Smooth muscle cell (in vitro differentiated cells): ENCODE measurements at regions not wholly inside any gene's neighbourhood (a gene's known extent, or its start where the extent isn't known, plus 50 kb on each side); places are given as distances from the start of the nearest gene placed in this dataset.

Source experiments
- DNase-seq: peaks from one replicate; lab custom pipeline; 2025; ENCODE audit not compliant: unreplicated experiment; lab: John Stamatoyannopoulos, UW
- H2AFZ ChIP-seq: fragments of 200-600 bp; sonication (generic); 2 replicates; pipeline ENCODE4 v1.6.0; 2016; ENCODE audit warnings: antibody characterized with exemption, low read depth, mild to moderate bottlenecking
- H3F3A ChIP-seq: fragments of 200-600 bp; sonication (generic); 2 replicates; pipeline ENCODE4 v1.6.0; 2017; ENCODE audit warnings: antibody characterized with exemption, low read depth
- H3K27ac ChIP-seq: fragments of 200-600 bp; sonication (generic); 2 replicates; pipeline ENCODE4 v1.5.1; 2016; ENCODE audit warnings: low read depth, mild to moderate bottlenecking
- H3K27me3 ChIP-seq: fragments of 200-600 bp; sonication (generic); 2 replicates; pipeline ENCODE4 v1.6.1; 2016; ENCODE audit warnings: low read depth, mild to moderate bottlenecking
- H3K36me3 ChIP-seq: fragments of 200-600 bp; sonication (generic); 2 replicates; pipeline ENCODE4 v1.5.1; 2016; ENCODE audit warnings: low read depth
- H3K4me1 ChIP-seq: fragments of 200-600 bp; sonication (generic); 2 replicates; pipeline ENCODE4 v1.5.1; 2016; ENCODE audit warnings: low read depth
- H3K4me2 ChIP-seq: fragments of 200-600 bp; sonication (generic); 2 replicates; pipeline ENCODE4 v1.6.0; 2016; ENCODE audit warnings: mild to moderate bottlenecking
- H3K4me3 ChIP-seq: fragments of 200-600 bp; sonication (generic); 2 replicates; pipeline ENCODE4 v1.5.1; 2016; ENCODE audit warnings: mild to moderate bottlenecking
- H3K79me2 ChIP-seq: fragments of 200-600 bp; sonication (generic); 2 replicates; pipeline ENCODE4 v1.6.0; 2016; ENCODE audit warnings: low read depth, mild to moderate bottlenecking
- H3K9ac ChIP-seq: fragments of 200-600 bp; sonication (generic); 2 replicates; pipeline ENCODE4 v1.6.0; 2016; ENCODE audit warnings: low read depth
- H3K9me3 ChIP-seq: fragments of 200-600 bp; sonication (generic); replicated peaks from 2 replicates; pipeline ENCODE4 v1.5.1; 2016; ENCODE audit warnings: low read depth
- H4K20me1 ChIP-seq: fragments of 200-600 bp; sonication (generic); 2 replicates; pipeline ENCODE4 v1.6.0; 2016; ENCODE audit warnings: low read depth
- WGBS: methylation state at CpG from one replicate; pipeline ENCODE4 v1.1.7; 2016; ENCODE audit warnings: low lambda C conversion rate; 5-methylcytosine and 5-hydroxymethylcytosine counted together
- TF ChIP-seq, protein P1 (sequence below): fragments of 200-600 bp; sonication (generic); IDR thresholded peaks from 2 replicates; pipeline ENCODE4 v1.5.1; 2017; ENCODE audit warnings: borderline replicate concordance, mild to moderate bottlenecking, antibody characterized with exemption; ENCODE audit not compliant: insufficient read depth, poor library complexity, severe bottlenecking

DNA sequence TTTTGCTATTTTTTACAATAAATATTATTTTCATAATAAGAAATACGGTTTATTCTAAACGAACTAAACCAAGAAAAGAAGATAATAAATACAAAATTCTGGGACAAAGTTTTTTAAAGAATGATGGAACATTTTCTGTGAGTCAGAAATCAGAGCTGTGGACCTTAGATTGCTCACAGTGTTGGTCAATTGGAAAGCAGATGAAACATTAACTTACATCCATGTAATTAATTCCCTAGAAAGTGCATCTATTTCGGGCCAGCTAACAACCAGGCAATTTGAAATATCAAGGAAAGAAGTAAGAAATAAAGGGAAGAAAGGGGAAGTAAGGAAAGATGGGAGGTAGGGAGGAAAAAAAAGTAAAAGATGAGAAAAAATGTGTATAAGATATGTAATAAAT is 1569.8 kb upstream of the TENM4 start:
- 62% methylated on average over 3 of the region's 3 CpGs for WGBS
- TF ChIP-seq, protein P1, sequence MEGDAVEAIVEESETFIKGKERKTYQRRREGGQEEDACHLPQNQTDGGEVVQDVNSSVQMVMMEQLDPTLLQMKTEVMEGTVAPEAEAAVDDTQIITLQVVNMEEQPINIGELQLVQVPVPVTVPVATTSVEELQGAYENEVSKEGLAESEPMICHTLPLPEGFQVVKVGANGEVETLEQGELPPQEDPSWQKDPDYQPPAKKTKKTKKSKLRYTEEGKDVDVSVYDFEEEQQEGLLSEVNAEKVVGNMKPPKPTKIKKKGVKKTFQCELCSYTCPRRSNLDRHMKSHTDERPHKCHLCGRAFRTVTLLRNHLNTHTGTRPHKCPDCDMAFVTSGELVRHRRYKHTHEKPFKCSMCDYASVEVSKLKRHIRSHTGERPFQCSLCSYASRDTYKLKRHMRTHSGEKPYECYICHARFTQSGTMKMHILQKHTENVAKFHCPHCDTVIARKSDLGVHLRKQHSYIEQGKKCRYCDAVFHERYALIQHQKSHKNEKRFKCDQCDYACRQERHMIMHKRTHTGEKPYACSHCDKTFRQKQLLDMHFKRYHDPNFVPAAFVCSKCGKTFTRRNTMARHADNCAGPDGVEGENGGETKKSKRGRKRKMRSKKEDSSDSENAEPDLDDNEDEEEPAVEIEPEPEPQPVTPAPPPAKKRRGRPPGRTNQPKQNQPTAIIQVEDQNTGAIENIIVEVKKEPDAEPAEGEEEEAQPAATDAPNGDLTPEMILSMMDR, result no peak
- Histone ChIP-seq H3K27me3 (no peaks in the 10 kb centered on the region), H3K79me2 (no peaks in the 10 kb centered on the region), H3K9ac (no peak overlapping the region), H3K4me1 (no peaks in the 10 kb centered on the region), H3K36me3 (no peaks in the 10 kb centered on the region), H3K4me2 (no peak overlapping the region), H4K20me1 (no peaks in the 10 kb centered on the region), H2AFZ (no peak overlapping the region), H3K4me3 (no peak overlapping the region), H3F3A (no peaks in the 10 kb centered on the region), H3K9me3 (no peaks in the 10 kb centered on the region), H3K27ac (no peak overlapping the region)
- DNase-seq, result no peak

DNA sequence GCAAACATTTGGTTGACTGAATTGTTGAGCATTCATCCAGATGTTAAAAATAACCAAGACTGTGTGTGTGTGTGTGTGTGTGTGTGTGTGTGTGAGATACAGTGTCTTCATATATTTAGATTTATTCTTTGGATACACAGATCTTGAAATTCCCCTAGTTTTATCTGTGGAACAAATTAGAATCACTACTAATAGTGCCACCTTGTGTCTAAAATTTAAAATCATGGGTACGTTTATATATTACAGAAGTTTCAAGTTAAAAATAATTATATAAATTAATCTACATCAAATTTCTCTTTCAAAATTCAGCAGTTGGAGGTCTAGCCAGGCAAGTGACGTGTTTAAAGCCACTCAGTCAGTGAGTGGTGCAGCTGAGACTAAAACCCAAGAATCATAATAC is 1566.2 kb upstream of the TENM4 start:
- H3F3A ChIP-seq, result no peaks in the 10 kb centered on the region
- H3K79me2 ChIP-seq, result no peaks in the 10 kb centered on the region
- 43% methylated on average over 2 of the region's 2 CpGs for WGBS
- no peak overlapping the region for H2AFZ ChIP-seq
- no peak overlapping the region for H3K27ac ChIP-seq
- no peak overlapping the region for H3K4me3 ChIP-seq
- H3K9ac ChIP-seq, result no peak overlapping the region
- H3K36me3 ChIP-seq, result no peaks in the 10 kb centered on the region
- DNase-seq, result no peak
- no peaks in the 10 kb centered on the region for H3K9me3 ChIP-seq
- no peaks in the 10 kb centered on the region for H4K20me1 ChIP-seq
- no peaks in the 10 kb centered on the region for H3K27me3 ChIP-seq
- H3K4me1 ChIP-seq, result no peaks in the 10 kb centered on the region
- TF ChIP-seq, protein P1, result peak; percentile 35
- no peak overlapping the region for H3K4me2 ChIP-seq

DNA sequence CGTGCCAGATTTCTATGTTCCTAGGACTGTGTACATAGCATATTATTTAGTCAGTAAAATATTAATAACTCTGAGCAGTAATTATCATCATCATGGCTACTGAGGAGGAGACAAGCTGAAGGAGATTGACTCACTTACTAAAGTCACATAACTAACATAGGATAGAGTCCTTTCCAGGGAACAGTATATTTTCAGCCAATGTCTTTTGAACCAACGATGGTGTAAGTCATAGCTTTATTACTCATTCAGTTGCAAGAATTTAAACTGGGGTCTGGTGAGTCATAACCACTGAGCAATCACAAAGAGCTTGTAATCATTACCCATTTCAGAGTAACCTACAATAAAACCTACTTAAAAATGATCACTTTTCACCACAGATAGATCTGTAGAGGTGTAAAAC is 1564.8 kb upstream of the TENM4 start:
- no peaks in the 10 kb centered on the region for H3K27me3 ChIP-seq
- no peaks in the 10 kb centered on the region for H4K20me1 ChIP-seq
- peak overlapping the region; percentile 12 for H3K4me2 ChIP-seq
- H3K4me3 ChIP-seq, result no peak overlapping the region
- H3K79me2 ChIP-seq, result no peaks in the 10 kb centered on the region
- no peak overlapping the region for H2AFZ ChIP-seq
- H3K4me1 ChIP-seq, result no peaks in the 10 kb centered on the region
- no peaks in the 10 kb centered on the region for H3F3A ChIP-seq
- no peak for DNase-seq
- WGBS, result 34% methylated on average over 2 of the region's 2 CpGs
- TF ChIP-seq, protein P1, result no peak
- H3K27ac ChIP-seq, result peak overlapping the region; percentile 69
- H3K9ac ChIP-seq, result no peak overlapping the region
- no peaks in the 10 kb centered on the region for H3K9me3 ChIP-seq
- no peaks in the 10 kb centered on the region for H3K36me3 ChIP-seq

DNA sequence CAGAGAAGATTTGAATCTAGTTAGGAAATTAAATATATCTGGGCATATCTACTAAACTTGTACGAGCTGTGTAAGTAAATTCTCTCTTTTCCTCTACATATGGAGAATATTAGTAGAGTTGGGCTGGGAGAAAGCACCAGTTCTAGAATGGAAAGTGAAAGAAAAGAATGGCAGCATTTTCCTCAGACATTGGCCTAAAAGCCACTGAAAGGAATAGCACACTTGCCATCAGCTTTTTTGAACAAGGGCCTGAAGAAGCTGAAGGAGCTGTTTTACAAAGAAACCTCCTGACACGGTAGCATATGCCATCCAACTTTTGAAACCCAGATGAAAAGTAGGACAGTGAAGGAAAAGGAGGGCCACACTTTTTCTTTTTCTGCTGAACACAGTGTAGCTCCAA is 1563.7 kb upstream of the TENM4 start:
- Histone ChIP-seq H3K27ac (peak overlapping the region; percentile 69), H3K4me2 (no peak overlapping the region), H2AFZ (no peak overlapping the region), H3K4me3 (no peak overlapping the region), H3F3A (no peaks in the 10 kb centered on the region), H3K27me3 (no peaks in the 10 kb centered on the region), H4K20me1 (no peaks in the 10 kb centered on the region), H3K9ac (no peak overlapping the region), H3K36me3 (no peaks in the 10 kb centered on the region), H3K4me1 (no peaks in the 10 kb centered on the region), H3K79me2 (no peaks in the 10 kb centered on the region), H3K9me3 (no peaks in the 10 kb centered on the region)
- WGBS, result 94% methylated on average over 2 of the region's 2 CpGs
- no peak for DNase-seq
- TF ChIP-seq, protein P1, result no peak
